Upper lobe of left lung (tissue), 6 donors: ENCODE measurements at regions not wholly inside any gene's neighbourhood (a gene's known extent, or its start where the extent isn't known, plus 50 kb on each side); places are given as distances from the start of the nearest gene placed in this dataset.

Experiments used
- ATAC-seq, 2 donors: fragments of 200-7000 bp; cut with Tn5 transposase; one replicate each; pipeline ENCODE4 v1.9.1; 2022; ENCODE audit warnings: mild to moderate bottlenecking in 2 of 2, moderate library complexity in 2 of 2; ENCODE audit not compliant: low FRiP score in 2 of 2
- DNase-seq, 2 donors: peaks; one replicate each; pipeline ENCODE4 v3.0.0-alpha.2; 2019 to 2020
- H3K27ac ChIP-seq, 4 donors: fragments of 200-600 bp; sonication (generic); one replicate each; pipeline ENCODE4 v1.5.1; 2016 to 2019
- H3K27me3 ChIP-seq, 4 donors: fragments of 200-600 bp; sonication (generic); one replicate each; pipeline ENCODE4 v1.5.1; 2017 to 2019
- H3K36me3 ChIP-seq, 4 donors: fragments of 200-600 bp; sonication (generic); one replicate each; pipeline ENCODE4 v1.5.1; 2016 to 2019
- H3K4me1 ChIP-seq, 4 donors: fragments of 200-600 bp; sonication (generic); one replicate each; pipeline ENCODE4 v1.5.1; 2018 to 2019
- H3K4me3 ChIP-seq, 4 donors: fragments of 200-600 bp; sonication (generic); one replicate each; pipeline ENCODE4 v1.5.1; 2017 to 2019; ENCODE audit warnings: mild to moderate bottlenecking in 2 of 4, moderate library complexity in 1 of 4
- H3K9me3 ChIP-seq, 4 donors: fragments of 200-600 bp; sonication (generic); one replicate each; pipeline ENCODE4 v1.5.1; 2018 to 2019
- CTCF ChIP-seq, 6 experiments: fragments of 450-650 bp in 4 of 6; fragments of 200-600 bp in 2 of 6; sonication (generic) in 2 of 6; IDR thresholded peaks; one replicate each; pipeline ENCODE4 v1.5.1; 2016 to 2019; ENCODE audit warnings: antibody characterized with exemption in 6 of 6
- EP300 ChIP-seq, 4 donors: sonication (generic); formaldehyde crosslinking; IDR thresholded peaks; one replicate each; pipeline ENCODE4 v1.5.1; 2017; ENCODE audit warnings: antibody characterized with exemption in 4 of 4, control low read depth in 2 of 4
- POLR2A ChIP-seq, 4 donors: fragments of 450-650 bp; IDR thresholded peaks; one replicate each; pipeline ENCODE4 v1.5.1; 2016 to 2017; ENCODE audit warnings: antibody characterized with exemption in 4 of 4, mild to moderate bottlenecking in 2 of 4
- POLR2AphosphoS5 ChIP-seq, 2 donors: sonication (generic); formaldehyde crosslinking; IDR thresholded peaks; one replicate each; pipeline ENCODE4 v1.5.1; 2017; ENCODE audit warnings: antibody characterized with exemption in 2 of 2
- WGBS, 2 donors: methylation state at CpG; one replicate each; pipeline ENCODE4 v1.1.5; 2017 to 2018; 5-methylcytosine and 5-hydroxymethylcytosine counted together
- donor health status: DM: no; HTN: no; CAD: no; lungs with moderate emphysema.
- donor health status: DM: no; HTN: yes; CAD: no; lungs with severe emphysema.

- H3K4me3 ChIP-seq = no peak overlapping the region
- no peaks in the 10 kb centered on the region for H3K9me3 ChIP-seq
- DNase-seq (no peak), ATAC-seq (no peak)
- no peak for TF ChIP-seq EP300 (IDR thresholded peaks at IDR 0.05)
- no peak for TF ChIP-seq CTCF (IDR thresholded peaks at IDR 0.05)
- TF ChIP-seq POLR2A (IDR thresholded peaks at IDR 0.05) = no peak
- H3K4me1 ChIP-seq = no peaks in the 10 kb centered on the region
- no peaks in the 10 kb centered on the region for H3K27me3 ChIP-seq
- no peaks in the 10 kb centered on the region for H3K36me3 ChIP-seq
- H3K27ac ChIP-seq = no peak overlapping the region
- 73 to 83% methylated on average over 2 of the region's 2 CpGs for WGBS, 2 donors
These were observed 333.9 kb downstream of the CYRIA start for GRCh38 chr2:16331772-16332171.

GRCh38 chr2:16330982-16331381, 334.7 kb downstream of the CYRIA start:
- H3K9me3 ChIP-seq = no peaks in the 10 kb centered on the region
- 33 to 47% methylated on average over 3 to 4 of the region's 5 CpGs for WGBS, 2 donors
- ATAC-seq (no peak), DNase-seq (no peak)
- H3K4me3 ChIP-seq = no peak overlapping the region
- H3K36me3 ChIP-seq = no peaks in the 10 kb centered on the region
- no peak overlapping the region for H3K27ac ChIP-seq
- TF ChIP-seq POLR2A (IDR thresholded peaks at IDR 0.05) = no peak
- no peak for TF ChIP-seq CTCF (IDR thresholded peaks at IDR 0.05)
- no peak for TF ChIP-seq EP300 (IDR thresholded peaks at IDR 0.05)
- no peak for TF ChIP-seq POLR2AphosphoS5 (IDR thresholded peaks at IDR 0.05)
- no peaks in the 10 kb centered on the region for H3K27me3 ChIP-seq
- H3K4me1 ChIP-seq = no peaks in the 10 kb centered on the region

GRCh38 chr2:16330571-16330970, 335.1 kb downstream of the CYRIA start:
- Histone ChIP-seq H3K27me3 (no peaks in the 10 kb centered on the region), H3K4me3 (no peak overlapping the region), H3K36me3 (no peaks in the 10 kb centered on the region), H3K9me3 (no peaks in the 10 kb centered on the region), H3K4me1 (no peaks in the 10 kb centered on the region), H3K27ac (no peak overlapping the region)
- WGBS, 2 donors = 39 to 80% methylated on average over 5 to 8 of the region's 10 CpGs
- ATAC-seq (no peak), DNase-seq (no peak)
- TF ChIP-seq EP300 (IDR thresholded peaks at IDR 0.05) (no peak), CTCF (IDR thresholded peaks at IDR 0.05) (no peak), POLR2A (IDR thresholded peaks at IDR 0.05) (no peak), POLR2AphosphoS5 (IDR thresholded peaks at IDR 0.05) (no peak)

GRCh38 chr2:16330012-16330411, 335.6 kb downstream of the CYRIA start:
- Histone ChIP-seq H3K4me1 (no peaks in the 10 kb centered on the region), H3K36me3 (no peaks in the 10 kb centered on the region), H3K9me3 (no peaks in the 10 kb centered on the region), H3K4me3 (no peak overlapping the region), H3K27me3 (no peaks in the 10 kb centered on the region), H3K27ac (no peak overlapping the region)
- no peak for TF ChIP-seq POLR2AphosphoS5 (IDR thresholded peaks at IDR 0.05)
- DNase-seq (peak in 1 of 2 donors; percentile 12), ATAC-seq (no peak)
- WGBS, 2 donors = 62 to 75% methylated on average over 8 of the region's 8 CpGs

GRCh38 chr2:16329421-16329820, 336.2 kb downstream of the CYRIA start:
- DNase-seq = no peak
- 89 to 92% methylated on average over 7 of the region's 7 CpGs for WGBS, 2 donors
- H3K9me3 ChIP-seq = no peaks in the 10 kb centered on the region
- H3K27me3 ChIP-seq = no peaks in the 10 kb centered on the region
- no peak for ATAC-seq
- H3K4me1 ChIP-seq = no peaks in the 10 kb centered on the region
- H3K4me3 ChIP-seq = no peak overlapping the region
- H3K27ac ChIP-seq = no peak overlapping the region
- TF ChIP-seq POLR2A (IDR thresholded peaks at IDR 0.05) (no peak), EP300 (IDR thresholded peaks at IDR 0.05) (no peak), CTCF (IDR thresholded peaks at IDR 0.05) (no peak), POLR2AphosphoS5 (IDR thresholded peaks at IDR 0.05) (no peak)
- no peaks in the 10 kb centered on the region for H3K36me3 ChIP-seq
